Suppressor macrophage treated with lipopolysaccharide for 1 hour (primary cell): ENCODE measurements at regions not wholly inside any gene's neighbourhood (a gene's known extent, or its start where the extent isn't known, plus 50 kb on each side); places are given as distances from the start of the nearest gene placed in this dataset.

Source experiments
- DNase-seq, 3 donors: peaks; one replicate each; pipeline ENCODE4 v3.0.0-alpha.2; 2020 to 2022

GRCh38 chr7:46480619-46481018 is 559.5 kb upstream of the IGFBP3 start:
- DNase-seq, result no peak

GRCh38 chr7:46479680-46480079 is 558.6 kb upstream of the IGFBP3 start:
- no peak for DNase-seq

GRCh38 chr7:46478046-46478445 is 557.0 kb upstream of the IGFBP3 start:
- DNase-seq, result no peak

GRCh38 chr7:46468753-46469356 is 547.8 kb upstream of the IGFBP3 start:
- peak; percentile 7 to 22 (median 20) for DNase-seq

GRCh38 chr7:46463170-46463569 is 542.1 kb upstream of the IGFBP3 start:
- DNase-seq, result no peak

- DNase-seq, result no peak
These were observed 540.3 kb upstream of the IGFBP3 start for GRCh38 chr7:46461334-46461777.

- no peak for DNase-seq
These were observed 538.9 kb upstream of the IGFBP3 start for GRCh38 chr7:46459942-46460341.

- no peak for DNase-seq
These were observed 533.7 kb upstream of the IGFBP3 start for GRCh38 chr7:46454816-46455215.

- DNase-seq, result no peak
These were observed 531.6 kb upstream of the IGFBP3 start for GRCh38 chr7:46452561-46453135.

- no peak for DNase-seq
These were observed 530.8 kb upstream of the IGFBP3 start for GRCh38 chr7:46451846-46452245.

- no peak for DNase-seq
These were observed 529.8 kb upstream of the IGFBP3 start for GRCh38 chr7:46450886-46451285.

GRCh38 chr7:46450425-46450824 is 529.4 kb upstream of the IGFBP3 start:
- DNase-seq, result no peak

GRCh38 chr7:46449743-46450142 is 528.7 kb upstream of the IGFBP3 start:
- DNase-seq, result no peak

- no peak for DNase-seq
These were observed 527.4 kb upstream of the IGFBP3 start for GRCh38 chr7:46448478-46448877.

- DNase-seq, result no peak
These were observed 525.1 kb upstream of the IGFBP3 start for GRCh38 chr7:46446151-46446550.

GRCh38 chr7:46444256-46444655 is 523.2 kb upstream of the IGFBP3 start:
- DNase-seq, result no peak

- DNase-seq, result no peak
These were observed 519.1 kb upstream of the IGFBP3 start for GRCh38 chr7:46440186-46440585.

GRCh38 chr7:46432708-46433107 is 511.6 kb upstream of the IGFBP3 start:
- no peak for DNase-seq

- DNase-seq, result no peak
These were observed 507.2 kb upstream of the IGFBP3 start for GRCh38 chr7:46428295-46428694.

- DNase-seq, result no peak
These were observed 503.9 kb upstream of the IGFBP3 start for GRCh38 chr7:46424934-46425333.

GRCh38 chr7:46421441-46422230 is 500.6 kb upstream of the IGFBP3 start:
- DNase-seq, result no peak

GRCh38 chr7:46414946-46415345 is 493.9 kb upstream of the IGFBP3 start:
- no peak for DNase-seq

GRCh38 chr7:46411236-46411635 is 490.2 kb upstream of the IGFBP3 start:
- DNase-seq, result no peak

- no peak for DNase-seq
These were observed 486.1 kb upstream of the IGFBP3 start for GRCh38 chr7:46407125-46407524.
